IPS-NIHi7 (cell line): ENCODE measurements at regions not wholly inside any gene's neighbourhood (a gene's known extent, or its start where the extent isn't known, plus 50 kb on each side); places are given as distances from the start of the nearest gene placed in this dataset.
"Not testable (repeated sequence)": the region's sequence is repeated elsewhere in the genome, so short reads cannot be mapped to it uniquely, and the experiment has no call there.

Experiments
- DNase-seq: peaks from one replicate; pipeline ENCODE4 v3.0.0; 2012; ENCODE audit warnings: mixed read lengths; ENCODE audit errors: extremely low spot score

DNA sequence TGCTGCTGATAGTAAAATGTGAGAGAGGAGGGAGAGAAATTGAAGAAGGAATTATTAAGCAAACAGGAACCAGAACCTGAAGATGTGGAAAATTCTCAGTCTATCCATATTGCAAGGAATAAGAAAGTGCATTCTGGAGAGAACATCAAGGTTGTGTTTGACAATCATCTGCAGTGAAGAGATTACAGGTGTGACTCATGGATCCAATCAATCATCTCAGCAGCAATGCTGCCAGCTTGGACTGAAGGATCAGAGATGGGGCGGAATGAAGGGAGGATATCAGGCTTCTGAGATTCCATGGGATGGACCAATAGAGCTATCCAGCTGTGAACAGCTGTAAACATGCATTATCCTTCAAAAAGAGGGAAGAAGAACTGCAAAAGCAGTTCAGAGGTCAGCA, 247.3 kb downstream of the LPIN1 start:
- no peak for DNase-seq

DNA sequence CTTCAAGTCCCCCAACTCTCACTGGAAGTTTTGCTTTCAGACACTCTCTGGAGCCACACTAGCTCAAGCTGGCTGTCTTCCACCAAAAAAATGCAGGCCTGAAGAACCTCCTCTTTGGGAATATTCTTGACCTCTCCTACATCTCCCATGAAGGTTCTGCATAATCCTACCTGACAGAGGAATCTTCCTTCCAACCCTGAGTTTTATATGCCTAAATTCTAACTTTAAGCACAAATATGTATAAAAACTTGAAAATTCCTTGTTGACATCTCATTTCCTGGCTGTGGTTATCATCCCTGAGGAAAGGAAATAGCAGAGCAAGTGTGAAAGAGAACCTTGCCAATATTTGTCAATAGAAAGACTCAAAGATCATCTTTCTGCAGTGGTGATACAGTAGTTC, 249.0 kb downstream of the LPIN1 start:
- DNase-seq, result no peak

DNA sequence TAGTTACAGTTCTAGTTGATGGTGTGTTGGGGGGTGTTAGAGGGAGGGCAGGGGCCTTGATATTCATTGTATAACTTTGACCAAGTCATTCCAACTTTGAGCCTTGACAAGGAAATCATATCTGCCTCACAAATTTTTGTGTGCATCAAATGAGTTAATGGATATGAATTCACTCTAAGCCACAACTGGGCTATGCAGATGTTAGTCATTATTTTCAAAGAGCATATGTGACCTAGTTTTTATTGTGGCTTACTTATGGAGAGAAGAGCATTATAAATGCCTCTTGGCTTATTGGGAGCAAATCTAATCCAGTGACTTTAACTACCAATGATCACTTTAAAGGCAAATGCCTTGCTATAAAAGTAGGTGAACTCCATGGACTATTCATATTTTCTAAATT, 250.2 kb downstream of the LPIN1 start:
- no peak for DNase-seq

DNA sequence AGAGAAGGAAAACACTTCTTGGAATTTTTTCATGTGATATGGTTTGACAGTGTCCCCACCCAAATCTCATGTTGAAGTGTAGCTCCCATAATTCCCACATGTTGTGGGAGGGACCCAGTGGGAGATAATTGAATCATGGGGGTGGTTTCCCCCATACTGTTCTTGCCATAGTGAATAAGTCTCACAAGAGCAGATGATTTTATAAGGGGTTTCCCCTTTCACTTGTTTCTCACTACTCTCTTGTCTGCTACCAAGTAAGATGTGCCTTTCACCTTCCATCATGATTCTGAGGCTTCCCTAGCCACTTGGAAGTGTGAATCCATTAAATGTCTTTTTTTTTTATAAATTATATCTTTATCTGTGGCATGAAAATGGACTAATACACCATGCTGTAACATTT, 250.7 kb downstream of the LPIN1 start:
- DNase-seq, result no peak

DNA sequence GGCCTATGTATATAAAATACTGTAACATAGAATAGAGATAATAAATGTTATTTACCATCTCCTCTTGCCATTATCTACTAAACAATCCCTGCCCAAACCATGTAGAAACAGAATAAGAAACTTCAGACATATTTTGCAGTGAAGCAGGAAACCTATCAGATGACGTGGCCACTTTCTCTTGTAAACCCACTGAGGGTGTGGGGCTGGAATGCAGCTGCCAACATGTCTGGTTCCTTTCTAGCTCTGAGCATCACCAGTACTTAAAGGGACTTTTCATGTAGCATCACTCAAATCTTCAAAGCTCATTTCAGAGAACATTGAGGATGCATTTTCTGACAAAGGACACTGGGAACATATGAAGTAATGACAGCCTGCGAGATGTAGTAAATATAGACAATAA, 251.8 kb downstream of the LPIN1 start:
- DNase-seq, result no peak

DNA sequence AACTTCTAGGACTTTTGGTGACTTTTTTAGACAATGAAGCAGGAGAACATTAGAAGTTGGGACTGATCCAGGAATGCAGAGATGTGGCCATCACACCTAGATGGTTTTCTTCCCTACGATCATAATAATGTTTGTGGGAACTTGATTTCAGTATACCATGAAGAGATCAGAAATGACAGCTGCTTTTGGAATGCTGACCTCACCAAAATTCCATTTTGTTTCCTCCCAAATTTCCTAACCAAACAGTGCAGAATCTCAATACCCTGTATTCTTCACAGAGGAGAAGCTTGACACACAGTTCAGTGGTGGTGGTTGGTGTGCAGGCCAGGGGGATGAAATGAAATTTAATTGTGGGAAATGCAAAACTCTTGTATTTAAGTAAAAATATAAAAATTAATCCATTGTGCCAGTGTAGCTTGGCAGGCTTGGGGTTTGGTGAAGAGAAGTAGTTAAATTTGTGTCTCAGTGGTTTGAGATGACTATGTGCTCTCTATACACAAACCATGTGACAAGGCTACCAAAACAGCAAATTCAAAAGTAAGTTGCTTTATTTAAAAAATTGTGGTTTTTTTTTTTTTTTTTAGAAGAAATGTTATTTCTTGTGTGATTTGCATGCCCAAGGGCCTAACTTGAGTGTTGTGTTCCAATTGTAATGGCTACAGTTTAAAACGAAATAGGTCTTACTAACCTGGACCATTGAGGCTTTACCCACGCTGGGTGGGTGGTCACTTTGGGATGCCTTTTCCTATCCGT, 252.4 kb downstream of the LPIN1 start:
- no peak for DNase-seq

DNA sequence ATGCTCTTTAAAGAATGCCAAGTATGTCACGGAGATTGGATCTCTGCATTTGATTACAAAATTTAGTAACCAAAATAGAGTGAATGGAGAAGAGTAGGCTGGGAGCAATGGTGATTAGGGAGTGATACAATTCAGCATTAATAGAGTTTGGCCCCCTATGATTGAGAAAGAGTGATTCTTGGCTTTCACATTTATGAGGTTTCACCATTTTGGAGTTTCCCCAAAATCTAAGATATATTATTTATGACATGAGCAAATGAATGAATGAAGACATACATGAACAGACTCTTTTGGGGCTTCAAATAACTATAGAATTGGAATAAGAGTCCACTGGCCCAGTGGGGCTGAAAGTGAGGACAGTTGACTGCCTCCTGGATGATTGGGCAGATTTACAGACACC, 255.2 kb downstream of the LPIN1 start:
- no peak for DNase-seq

DNA sequence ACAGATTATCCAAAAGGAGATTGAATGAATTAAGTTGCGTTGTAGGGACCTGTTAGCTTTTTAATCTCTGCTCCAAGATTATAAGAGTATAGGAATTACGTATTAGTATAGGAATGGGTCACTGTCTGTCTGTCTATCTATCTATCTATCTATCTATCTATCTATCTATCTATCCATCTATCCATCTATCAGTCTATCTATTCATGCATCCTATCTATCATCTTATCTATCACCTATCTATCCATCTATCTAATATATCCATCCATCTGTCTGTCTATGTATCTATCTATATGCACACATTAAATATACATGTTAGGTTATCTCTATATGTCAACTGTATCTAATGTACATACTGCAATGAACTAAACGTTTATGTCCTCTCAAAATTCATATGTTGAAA, 255.8 kb downstream of the LPIN1 start:
- no peak for DNase-seq

DNA sequence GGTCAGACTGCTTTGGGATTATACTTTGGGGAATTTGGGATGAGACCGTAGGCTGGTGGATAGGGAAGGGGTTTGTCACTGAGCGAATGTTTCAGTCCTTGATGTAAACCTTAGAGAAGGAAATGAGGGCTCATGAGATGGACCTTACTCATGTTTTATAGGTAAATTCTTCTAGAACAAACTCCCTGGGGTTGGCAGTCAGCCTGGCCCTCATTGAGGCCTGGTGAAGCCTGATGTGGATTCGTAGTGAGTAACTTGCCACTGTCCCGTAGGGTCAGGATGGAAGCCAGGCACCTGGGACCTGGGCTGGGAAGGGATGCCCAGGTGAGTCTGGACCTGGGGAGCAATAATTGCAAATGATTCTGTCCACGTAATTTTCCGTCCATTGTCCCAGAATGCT, 258.3 kb downstream of the LPIN1 start:
- DNase-seq, result no peak

DNA sequence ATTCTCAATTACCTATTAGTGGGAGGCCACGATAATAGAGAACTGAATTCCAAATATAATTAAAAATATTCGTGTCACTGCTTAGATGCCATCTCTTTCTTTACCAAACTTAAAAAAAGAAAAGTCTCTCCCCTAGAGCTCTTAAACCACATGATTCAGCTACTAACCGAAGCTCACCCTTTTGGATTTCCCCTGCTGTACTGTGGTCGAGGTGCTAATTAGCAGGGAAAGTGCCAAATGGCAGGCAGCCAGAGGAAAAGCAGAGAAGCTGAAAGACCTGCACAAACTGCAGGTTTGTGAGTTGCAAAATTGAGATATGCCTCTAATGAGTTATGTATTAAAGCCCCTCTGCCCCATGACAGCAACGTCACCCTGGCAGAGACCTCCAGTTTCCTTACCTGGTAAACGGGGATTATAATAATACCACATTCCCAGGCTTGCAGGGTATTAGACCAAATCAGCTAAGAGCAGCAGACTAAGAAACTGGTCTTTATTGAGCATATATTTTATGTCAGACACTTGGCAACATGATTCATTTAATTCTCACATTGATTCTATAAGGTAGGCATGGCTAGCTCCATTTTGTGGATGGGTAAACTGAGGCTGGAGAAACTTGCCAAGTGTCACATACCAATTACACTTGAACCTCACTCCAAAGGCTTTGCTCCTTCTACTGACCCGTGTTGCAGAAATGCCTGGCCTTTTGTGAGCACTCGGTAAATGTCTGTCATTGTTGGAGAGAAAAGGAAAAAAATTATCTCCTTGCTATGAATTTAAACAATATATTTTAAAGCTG, 259.7 kb downstream of the LPIN1 start:
- peak; percentile 31 for DNase-seq

DNA sequence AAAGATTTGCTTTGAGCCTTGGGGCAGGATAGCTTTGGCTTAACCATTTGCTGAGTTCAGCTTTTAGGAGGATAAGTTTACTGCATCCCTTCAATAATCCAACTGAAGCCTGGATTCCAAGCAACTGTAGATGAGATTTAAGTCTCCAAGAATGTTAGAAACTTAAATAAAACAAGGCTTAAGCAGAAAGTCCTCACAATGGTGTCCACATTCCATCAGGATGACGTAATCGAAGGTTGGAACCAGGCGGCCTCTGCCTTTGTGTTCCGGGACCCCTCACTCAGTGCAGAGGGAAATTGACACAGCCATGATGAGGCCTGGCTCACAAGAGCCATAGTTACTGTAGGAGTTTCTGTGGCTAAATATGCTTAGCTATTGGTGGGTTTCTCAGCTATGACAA, 260.4 kb downstream of the LPIN1 start:
- peak; percentile 79 for DNase-seq

DNA sequence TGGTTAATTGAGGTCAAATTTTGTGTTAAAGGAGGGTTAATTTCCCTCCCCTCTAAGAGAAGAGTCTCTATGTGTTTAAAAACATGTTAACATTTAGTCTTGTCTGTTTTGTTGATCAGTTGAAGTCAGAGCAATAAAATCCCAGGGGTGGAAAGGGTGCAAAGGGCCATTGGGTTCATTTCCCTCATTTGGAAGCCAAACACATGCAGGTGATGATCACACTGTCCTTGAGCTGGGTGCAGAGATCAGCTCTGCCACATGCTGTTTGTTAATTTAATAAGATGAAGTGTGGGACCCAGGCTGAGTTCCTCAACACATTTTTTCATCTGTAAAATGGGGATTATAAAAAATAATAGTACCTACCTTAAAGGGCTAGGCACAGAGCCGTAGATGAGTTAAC, 260.9 kb downstream of the LPIN1 start:
- no peak for DNase-seq

DNA sequence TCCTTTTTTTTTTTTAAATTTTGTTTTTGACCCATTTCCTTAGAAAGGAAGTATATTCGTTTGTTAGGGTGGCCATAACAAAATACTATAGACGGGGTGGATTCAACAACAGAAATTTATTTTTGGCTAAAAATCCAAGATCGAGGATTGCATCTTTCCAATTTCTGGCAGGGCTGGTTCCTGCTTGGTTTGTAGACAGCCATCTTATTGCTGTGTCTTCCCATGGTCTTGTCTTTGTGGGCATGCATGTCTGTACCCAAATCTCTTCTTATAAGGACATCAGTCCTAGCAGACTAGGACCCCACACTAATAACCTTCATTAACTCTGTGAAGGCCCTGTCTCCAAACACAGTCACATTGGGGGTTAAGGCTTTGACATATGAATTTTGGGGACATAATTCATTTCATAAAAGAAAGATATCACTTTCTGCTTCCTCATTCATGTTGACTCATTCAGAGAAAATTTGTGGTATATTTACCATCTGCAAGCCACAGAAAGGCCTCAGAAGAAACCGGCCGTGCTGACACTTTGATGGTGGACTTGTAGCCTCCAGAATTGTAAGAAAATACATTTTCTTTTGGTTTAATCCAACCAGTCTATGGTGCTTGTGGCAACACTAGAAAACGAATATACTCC, 262.1 kb downstream of the LPIN1 start:
- no peak for DNase-seq

DNA sequence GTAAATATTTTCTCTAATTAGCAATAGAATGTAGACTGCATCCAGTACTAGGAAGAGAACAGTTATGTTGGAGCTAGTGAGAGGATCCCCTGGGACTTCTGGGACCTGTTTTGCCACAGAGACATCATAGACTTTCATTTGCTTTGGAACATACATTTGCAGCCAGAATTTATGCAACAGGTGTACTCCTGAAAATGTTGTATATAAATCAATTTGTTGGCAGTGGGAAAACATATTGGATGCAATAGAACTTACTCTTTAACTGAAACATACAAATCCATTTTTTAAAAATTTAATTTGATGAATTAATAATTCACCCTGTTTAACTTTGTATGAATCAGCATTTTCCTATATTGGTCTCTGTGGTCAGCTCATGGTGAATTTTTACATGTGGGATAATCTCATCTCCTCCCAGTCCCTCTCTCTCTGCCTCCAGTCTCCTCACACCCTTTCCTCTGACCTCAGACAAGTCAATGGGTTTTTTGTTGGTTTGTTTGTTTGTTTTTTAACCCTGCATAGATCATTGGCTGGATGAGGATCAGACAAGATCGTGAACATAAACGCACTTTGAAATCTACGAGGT, 263.0 kb downstream of the LPIN1 start:
- DNase-seq, result no peak

DNA sequence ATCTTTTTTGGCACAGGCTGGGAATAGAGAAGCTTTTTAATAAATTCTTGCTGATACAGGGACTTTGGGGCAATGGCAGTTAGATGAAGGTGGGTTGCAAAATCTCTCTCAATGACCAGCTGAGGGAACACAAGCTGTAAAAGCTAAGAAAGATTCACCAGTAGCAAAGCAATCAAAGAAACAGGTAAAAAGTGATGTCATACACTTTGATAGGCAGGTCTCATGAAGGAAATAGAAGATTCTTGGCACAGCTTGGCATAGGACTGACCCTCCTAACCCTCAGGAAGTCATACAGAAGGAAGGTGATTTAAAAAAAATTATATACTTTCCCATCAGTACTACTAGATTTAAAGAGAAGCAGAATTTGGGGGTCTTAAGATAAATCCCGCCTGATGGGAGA, 263.6 kb downstream of the LPIN1 start:
- DNase-seq, result no peak

DNA sequence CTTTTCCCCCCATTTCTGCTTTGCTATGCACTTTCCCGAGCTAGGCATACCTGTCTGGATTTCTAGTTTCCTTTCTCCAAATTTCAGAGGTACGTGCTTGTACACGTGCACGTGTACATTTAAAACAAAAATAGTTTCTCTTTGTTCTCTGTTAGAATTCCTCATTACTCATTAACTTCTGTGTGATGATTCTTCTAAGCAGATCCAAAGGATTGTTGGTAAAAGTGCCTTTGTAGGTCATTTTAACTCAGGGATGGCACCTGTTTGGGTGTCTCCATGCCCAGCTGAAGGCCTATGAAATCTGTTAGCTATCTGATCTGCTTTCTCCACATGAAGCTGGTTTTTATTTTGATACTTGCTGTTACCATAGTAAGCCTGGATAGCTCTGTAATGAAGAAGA, 264.3 kb downstream of the LPIN1 start:
- DNase-seq, result no peak

DNA sequence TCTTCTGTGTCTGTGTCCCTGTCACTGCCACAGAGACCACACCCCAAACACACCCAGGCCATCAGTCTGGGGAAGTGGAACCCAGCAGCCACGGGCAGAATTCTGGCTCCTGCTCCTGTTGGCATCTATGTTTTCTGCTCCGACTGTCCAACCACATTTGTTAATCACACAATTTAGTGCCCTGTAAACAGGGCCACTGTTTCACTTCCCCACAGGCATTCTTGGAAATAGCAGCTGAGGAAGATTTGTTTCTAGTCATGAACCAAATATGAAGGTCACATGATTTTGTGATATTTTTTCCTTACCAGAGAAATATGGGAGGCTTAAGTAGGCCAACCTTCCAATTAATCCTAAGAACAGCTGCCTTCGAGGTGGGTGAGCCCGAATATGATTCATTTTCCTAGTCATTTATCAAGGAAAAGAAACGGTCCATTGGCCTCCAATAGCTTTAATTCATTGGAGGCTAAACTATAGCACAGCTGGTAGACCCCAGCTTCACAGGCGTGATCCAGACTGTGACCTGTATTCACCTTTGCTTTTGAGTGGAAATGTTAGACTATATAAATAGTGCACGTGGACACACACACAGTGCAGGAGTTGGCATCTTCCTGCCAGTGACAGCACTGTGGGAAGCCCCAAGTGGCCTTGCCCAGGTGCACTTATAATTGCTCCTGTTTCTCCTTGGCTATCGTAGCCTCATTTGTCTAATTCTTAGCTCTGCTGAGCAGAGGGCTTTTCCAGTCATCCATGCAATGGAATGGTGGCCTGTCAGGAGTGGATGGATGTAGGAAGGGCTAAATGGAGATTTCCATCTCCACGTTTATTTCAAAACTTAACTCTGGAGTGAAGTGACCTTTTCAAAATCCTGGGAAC, 267.9 kb downstream of the LPIN1 start:
- no peak for DNase-seq

DNA sequence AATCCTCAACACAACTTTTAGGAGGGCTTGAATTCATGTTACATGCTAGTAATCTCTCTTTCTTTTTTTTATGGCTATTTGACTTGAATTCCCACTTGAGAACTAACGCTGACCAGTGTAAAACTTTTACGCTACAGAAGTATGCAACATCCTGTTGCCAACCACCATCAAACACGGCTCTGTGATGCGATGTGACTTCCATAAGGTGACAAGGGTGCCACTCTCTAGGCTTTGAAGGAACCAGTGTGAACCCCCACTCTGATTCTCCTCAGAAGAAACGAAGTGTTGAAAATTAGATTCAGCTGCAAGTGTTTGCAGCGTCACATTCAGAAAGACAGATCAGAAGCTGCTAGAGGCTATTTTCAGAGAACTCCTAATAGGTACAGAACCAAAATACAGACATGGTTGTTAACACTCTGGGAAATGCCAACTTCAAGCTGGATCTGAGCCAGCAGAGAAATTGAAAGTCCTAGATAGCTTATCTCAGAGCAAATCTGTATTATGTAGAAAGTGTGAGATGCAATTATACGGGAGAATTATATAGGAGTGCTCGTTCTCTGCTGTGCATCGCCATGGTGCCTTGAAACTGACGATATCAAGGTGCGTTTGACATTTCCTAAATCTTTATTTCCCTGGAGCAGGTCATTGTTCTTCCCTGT, 271.2 kb downstream of the LPIN1 start:
- no peak for DNase-seq

DNA sequence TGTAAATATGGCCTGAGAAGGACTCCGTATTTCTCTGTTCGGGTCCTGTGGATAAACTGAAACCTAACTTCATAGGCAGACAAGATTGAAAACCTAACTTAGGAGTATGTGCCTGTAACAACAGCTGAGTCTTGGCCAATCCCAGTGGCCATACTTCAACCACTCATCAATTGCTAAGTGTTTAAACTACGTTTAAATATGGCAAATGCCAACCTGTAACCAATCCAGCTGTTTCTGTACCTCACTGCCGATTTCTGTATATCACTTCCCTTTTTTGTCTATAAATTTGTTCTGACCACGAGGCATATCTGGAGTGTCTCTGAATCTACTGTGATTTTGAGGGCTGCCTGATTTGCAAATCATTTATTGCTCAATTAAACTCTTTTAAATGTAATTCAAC, 272.3 kb downstream of the LPIN1 start:
- DNase-seq, result not testable (repeated sequence)

DNA sequence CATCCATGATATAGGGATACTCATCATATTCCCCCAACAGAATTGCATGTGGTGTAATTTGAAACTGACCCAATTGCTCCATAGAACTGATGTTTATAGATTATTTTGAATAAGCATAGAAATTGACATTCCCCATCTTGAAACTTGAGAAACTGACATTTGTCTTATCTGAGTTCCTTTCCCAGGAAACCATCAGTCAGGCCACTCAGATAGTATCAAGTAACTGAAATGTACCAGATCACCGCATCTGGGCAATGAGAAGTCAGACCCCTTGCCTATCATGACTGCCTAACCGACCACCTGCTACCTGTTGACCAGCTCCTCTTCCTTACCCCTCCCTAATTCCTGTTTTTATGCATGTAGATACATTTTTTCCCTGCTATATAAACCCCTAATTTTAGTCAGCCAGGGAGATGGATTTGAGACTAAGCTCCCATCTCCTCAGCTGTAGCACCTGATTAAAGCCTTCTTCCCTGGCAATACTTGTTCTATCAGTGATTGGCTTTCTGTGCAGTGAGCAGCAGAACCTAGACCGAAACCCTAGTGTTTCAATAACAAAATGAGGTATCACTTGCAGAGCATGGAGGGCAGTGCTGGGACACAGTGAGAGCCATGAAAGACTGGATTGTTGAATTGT, 274.5 kb downstream of the LPIN1 start:
- no peak for DNase-seq
